HG03565 (cell line): ENCODE measurements at regions not wholly inside any gene's neighbourhood (a gene's known extent, or its start where the extent isn't known, plus 50 kb on each side); places are given as distances from the start of the nearest gene placed in this dataset.

Source experiments
- ATAC-seq: cut with Tn5 transposase; IDR thresholded peaks from one replicate; pipeline ENCODE4 v1.9.1; 2021; ENCODE audit warnings: mild to moderate bottlenecking, moderate library complexity; ENCODE audit not compliant: unreplicated experiment

GRCh38 chr22:48025096-48025495 lies 1262.6 kb downstream of the TBC1D22A start:
- ATAC-seq, result no peak

DNA sequence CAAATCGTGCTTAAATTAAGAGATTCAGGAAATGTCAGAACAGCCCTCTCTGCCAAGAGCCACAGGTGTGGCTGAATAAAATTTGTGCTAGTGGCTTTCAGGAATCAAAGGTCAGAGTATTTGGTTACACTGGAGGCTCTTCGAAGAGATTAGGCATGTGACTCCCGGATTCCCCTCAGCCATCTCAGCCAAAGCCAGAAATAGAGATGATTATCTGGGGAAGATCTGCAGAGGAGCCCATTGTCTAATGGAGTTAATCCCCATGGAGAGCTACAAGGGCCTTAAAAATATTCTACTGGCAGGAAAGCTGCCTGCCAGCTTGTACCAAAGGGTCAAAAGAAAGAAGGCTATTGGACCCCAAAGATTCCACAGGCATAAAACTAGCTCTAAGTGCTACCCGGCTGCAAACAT lies 1259.5 kb downstream of the TBC1D22A start:
- no peak for ATAC-seq

GRCh38 chr22:48018346-48018745 lies 1255.9 kb downstream of the TBC1D22A start:
- ATAC-seq, result no peak

DNA sequence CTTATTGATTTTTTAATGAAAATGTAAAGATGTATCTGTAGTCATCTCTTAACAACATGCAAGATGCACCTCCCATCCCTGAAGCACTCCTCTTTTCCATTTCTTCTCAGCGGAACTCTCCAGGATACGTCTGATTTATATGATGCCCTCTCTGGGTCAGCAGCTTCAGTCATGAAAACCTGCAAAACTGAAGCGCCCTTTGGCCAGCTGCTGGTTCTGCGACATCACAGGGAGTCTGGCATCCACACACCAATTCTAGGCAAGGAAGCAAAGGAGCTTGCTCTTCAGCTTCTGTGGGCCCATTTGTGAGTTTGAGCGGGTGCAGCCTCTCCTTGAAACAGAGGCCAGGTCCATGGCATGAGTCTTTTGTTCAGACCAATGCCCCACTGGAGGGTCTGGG lies 1253.3 kb downstream of the TBC1D22A start:
- no peak for ATAC-seq

DNA sequence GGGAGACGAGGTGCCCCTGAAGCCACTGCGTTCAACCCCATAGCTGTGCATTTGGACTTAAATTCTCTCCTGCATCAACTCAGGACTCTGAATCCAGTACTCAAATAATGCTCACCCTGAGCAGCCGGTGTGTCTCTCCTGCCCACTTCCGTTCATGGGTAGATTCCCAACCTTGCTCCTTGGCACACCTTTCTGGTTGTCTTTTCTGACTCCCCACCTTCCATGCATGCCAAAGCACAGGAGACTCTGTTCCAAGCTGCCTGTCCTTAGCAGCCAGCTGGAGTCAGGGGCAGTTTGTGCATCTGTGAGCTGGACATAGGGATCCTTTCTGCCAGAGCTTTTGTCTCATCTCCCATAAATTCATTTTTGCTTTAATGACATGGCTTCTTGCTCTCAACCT lies 1242.5 kb downstream of the TBC1D22A start:
- no peak for ATAC-seq

DNA sequence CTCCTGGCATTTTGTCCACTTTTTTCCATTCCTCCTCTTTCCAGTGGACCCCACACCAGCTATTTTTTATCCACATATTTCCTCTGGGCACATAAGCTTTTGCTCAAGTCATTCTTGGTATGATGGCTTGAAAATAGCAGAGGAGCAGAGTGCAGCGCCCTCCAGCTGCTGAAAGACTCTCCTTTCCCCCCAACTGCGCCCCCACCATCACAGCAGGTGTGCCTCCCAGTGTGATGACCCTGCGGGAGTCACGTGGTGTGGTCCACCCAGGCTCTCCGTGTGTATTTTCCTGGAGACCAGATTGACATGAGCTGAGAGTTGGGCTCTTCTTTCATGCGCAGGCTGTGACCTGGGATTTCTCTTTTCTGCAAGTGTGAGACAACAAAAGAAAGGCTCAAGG lies 1241.6 kb downstream of the TBC1D22A start:
- no peak for ATAC-seq

GRCh38 chr22:48001101-48001500 lies 1238.7 kb downstream of the TBC1D22A start:
- no peak for ATAC-seq

- no peak for ATAC-seq
These were observed 1235.2 kb downstream of the TBC1D22A start for GRCh38 chr22:47997612-47998011.

GRCh38 chr22:47997052-47997590 lies 1234.7 kb downstream of the TBC1D22A start:
- ATAC-seq, result no peak

DNA sequence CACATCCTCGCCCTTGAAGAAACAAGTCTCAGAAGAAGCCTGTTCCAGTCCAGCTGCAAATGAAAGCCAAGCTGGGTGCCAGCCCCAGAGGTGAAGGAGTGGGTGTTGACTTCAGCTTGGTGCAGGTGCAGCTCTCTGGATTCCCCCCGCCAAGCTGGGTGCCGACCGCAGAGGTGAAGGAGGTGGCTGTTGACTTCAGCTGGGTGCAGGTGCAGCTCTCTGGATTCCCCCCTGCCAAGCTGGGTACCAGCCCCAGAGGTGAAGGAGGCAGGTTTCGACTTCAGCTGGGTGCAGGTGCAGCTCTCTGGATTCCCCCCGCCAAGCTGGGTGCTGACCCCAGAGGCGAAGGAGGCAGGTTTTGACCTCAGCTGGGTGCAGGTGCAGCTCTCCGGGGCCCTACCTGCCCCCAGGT lies 1234.0 kb downstream of the TBC1D22A start:
- ATAC-seq, result no peak

DNA sequence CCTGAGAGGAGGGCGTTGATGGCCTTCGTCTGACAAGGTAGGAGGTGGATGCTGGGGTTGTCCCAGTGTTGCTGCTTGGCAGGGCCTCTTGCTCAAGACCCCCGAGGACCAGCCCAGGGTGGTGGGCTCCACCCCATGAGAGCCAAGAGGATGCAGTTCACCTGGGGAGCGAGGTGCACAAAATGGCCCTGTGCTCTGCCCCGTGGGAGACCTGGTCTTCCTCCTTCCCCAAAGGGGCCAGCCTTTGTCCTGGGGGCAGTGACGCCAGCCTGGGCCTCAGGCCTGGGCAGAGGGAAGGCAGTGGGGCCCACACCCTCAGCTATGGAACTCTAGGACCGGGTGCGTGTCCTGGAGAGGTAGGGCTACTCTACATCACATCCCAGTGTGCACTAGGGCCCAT lies 1233.3 kb downstream of the TBC1D22A start:
- no peak for ATAC-seq

GRCh38 chr22:47995264-47995627 lies 1232.8 kb downstream of the TBC1D22A start:
- ATAC-seq, result no peak

DNA sequence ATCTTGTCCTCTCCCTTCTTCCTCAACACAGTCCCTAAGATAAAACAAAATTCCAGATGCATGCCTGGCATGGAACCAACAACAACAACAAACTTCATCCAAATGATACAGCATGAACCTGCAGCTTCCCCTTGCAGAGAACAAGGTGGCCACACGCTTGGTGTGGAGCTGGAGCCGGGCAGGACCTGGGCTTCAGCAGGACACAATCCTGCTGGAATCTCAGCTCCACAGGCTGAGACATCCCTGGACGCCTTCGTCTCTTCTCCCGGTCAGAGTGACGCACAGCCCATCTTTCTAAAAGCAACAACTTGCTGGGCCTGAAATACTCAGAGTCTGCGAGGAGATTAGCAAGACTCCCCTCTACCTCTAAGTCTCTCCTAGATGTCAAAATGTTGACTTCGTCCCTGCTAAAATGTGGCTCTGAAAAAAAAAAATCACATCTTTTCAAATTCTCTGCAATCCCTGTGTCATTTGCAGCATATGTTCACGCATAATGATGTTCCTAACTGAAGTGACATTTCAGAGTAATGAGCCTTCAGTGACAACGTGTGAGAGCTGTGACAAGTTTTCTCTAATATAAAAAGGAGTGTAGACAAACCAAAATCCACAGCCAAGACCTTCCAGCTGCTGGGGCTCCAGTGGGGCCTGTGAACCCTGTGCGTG lies 1232.3 kb downstream of the TBC1D22A start:
- no peak for ATAC-seq

GRCh38 chr22:47994045-47994444 lies 1231.6 kb downstream of the TBC1D22A start:
- ATAC-seq, result no peak

- no peak for ATAC-seq
These were observed 1228.0 kb downstream of the TBC1D22A start for GRCh38 chr22:47990481-47990880.

GRCh38 chr22:47987885-47988515 lies 1225.5 kb downstream of the TBC1D22A start:
- ATAC-seq, result no peak

GRCh38 chr22:47976219-47976618 lies 1213.8 kb downstream of the TBC1D22A start:
- no peak for ATAC-seq

- no peak for ATAC-seq
These were observed 1205.4 kb downstream of the TBC1D22A start for GRCh38 chr22:47967831-47968230.

DNA sequence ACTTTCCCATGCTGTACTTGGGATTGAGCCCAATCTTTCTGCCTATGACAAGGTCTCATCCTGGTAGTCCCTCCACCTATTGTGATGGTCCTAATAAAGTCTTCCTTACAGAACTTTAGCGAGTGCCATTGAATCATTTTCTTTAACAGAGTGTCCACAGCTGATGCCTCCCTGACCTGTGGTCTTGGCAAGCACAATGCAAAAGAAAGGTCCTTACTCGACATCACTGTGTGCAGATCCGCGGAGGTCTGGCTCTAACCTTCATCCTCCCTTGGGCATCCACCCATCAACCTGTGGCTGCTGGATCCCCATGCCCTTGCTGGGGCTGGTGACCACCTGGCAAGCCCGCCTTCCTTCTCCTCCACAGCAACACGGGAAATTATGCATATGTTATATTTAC lies 1203.9 kb downstream of the TBC1D22A start:
- ATAC-seq, result no peak

DNA sequence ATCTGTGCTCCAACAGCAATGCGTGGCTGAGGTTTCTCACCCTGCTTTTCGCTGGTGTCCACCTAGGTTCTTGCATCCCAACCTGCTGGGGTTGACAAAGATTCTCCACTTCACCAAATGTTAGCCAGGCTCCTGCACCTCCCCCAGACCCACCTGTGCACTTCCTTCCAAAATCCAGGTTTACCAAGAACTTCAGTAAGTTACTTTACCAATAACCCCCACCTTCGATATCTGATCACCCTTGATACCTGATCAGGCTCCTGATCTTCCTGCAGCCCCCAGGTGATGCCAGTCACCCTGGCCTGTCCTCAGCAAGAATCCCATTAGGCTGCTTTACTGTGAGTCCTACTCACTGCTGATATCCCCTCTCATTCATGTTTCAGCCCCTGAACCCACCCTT lies 1203.4 kb downstream of the TBC1D22A start:
- ATAC-seq, result no peak

DNA sequence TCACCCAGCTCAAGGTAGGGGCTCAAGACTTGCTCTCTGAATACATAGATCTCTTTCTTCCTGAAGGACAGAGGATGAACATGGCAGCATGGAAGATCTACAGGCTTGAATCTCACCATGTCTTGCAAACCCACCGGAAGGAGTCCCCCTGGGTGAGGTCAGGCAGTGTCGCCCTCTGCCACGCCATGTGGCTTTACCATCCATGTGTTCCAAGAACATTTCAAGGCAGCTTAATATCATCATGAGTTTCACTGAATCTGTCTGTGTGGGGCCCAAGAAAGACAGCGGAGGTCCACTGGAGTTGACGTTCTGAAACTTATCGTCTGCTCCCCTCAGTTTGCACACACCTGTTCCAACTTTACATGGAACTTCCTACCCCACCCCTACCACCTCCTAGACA lies 1202.6 kb downstream of the TBC1D22A start:
- ATAC-seq, result no peak

DNA sequence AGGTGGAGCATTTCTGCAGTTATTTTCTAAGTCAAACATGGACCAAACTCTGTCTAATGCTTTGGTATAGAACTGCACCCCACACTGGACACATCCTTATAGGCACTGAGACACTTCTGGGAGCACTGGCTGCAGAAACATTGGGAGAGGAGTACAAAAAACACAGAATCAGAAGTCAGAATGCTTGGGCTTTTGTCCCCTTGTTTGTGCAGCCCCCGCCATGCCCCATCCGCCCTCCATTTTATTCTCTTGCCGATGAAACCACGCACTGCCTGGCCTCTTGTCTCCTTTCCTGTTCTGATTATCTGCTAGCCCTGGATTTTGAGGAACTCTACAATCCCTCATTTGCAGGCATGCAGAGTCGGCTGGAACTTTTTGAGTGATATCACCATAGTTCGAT lies 1201.2 kb downstream of the TBC1D22A start:
- ATAC-seq, result no peak

GRCh38 chr22:47957649-47958048 lies 1195.2 kb downstream of the TBC1D22A start:
- no peak for ATAC-seq
